GM21423 (cell line): ENCODE measurements at regions not wholly inside any gene's neighbourhood (a gene's known extent, or its start where the extent isn't known, plus 50 kb on each side); places are given as distances from the start of the nearest gene placed in this dataset.

Experiments used
- ATAC-seq: cut with Tn5 transposase; IDR thresholded peaks from one replicate; pipeline ENCODE4 v1.9.1; 2021; ENCODE audit warnings: mild to moderate bottlenecking, moderate library complexity; ENCODE audit not compliant: unreplicated experiment

- no peak for ATAC-seq
These were observed 174.7 kb upstream of the SLC24A5 start for GRCh38 chr15:47945872-47946650.

GRCh38 chr15:47949815-47950214, 171.0 kb upstream of the SLC24A5 start:
- ATAC-seq = no peak

GRCh38 chr15:47950447-47950846, 170.3 kb upstream of the SLC24A5 start:
- no peak for ATAC-seq

GRCh38 chr15:47951781-47952180, 169.0 kb upstream of the SLC24A5 start:
- ATAC-seq = no peak

GRCh38 chr15:47954196-47954595, 166.6 kb upstream of the SLC24A5 start:
- no peak for ATAC-seq

GRCh38 chr15:47955021-47955420, 165.8 kb upstream of the SLC24A5 start:
- no peak for ATAC-seq

- ATAC-seq = no peak
These were observed 161.0 kb upstream of the SLC24A5 start for GRCh38 chr15:47959617-47960413.

GRCh38 chr15:47961401-47962090, 159.2 kb upstream of the SLC24A5 start:
- ATAC-seq = peak; percentile 93

GRCh38 chr15:47963265-47963664, 157.5 kb upstream of the SLC24A5 start:
- ATAC-seq = no peak

GRCh38 chr15:47964229-47964628, 156.6 kb upstream of the SLC24A5 start:
- ATAC-seq = no peak

GRCh38 chr15:47965297-47965696, 155.5 kb upstream of the SLC24A5 start:
- no peak for ATAC-seq

GRCh38 chr15:47968593-47968992, 152.2 kb upstream of the SLC24A5 start:
- no peak for ATAC-seq

GRCh38 chr15:47971637-47972036, 149.2 kb upstream of the SLC24A5 start:
- no peak for ATAC-seq

GRCh38 chr15:47972738-47973137, 148.1 kb upstream of the SLC24A5 start:
- no peak for ATAC-seq

- ATAC-seq = no peak
These were observed 146.1 kb upstream of the SLC24A5 start for GRCh38 chr15:47974724-47975123.

GRCh38 chr15:47975427-47975826, 145.4 kb upstream of the SLC24A5 start:
- ATAC-seq = no peak

- no peak for ATAC-seq
These were observed 137.3 kb upstream of the SLC24A5 start for GRCh38 chr15:47983533-47983932.

GRCh38 chr15:47985568-47985967, 135.2 kb upstream of the SLC24A5 start:
- no peak for ATAC-seq

GRCh38 chr15:47987461-47987860, 133.3 kb upstream of the SLC24A5 start:
- no peak for ATAC-seq

GRCh38 chr15:47987908-47988532, 132.8 kb upstream of the SLC24A5 start:
- ATAC-seq = peak; percentile 97

- ATAC-seq = no peak
These were observed 132.2 kb upstream of the SLC24A5 start for GRCh38 chr15:47988564-47988963.
